ENCODE measurements at regions not wholly inside any gene's neighbourhood (a gene's known extent, or its start where the extent isn't known, plus 50 kb on each side); places are given as distances from the start of the nearest gene placed in this dataset.

DNA sequence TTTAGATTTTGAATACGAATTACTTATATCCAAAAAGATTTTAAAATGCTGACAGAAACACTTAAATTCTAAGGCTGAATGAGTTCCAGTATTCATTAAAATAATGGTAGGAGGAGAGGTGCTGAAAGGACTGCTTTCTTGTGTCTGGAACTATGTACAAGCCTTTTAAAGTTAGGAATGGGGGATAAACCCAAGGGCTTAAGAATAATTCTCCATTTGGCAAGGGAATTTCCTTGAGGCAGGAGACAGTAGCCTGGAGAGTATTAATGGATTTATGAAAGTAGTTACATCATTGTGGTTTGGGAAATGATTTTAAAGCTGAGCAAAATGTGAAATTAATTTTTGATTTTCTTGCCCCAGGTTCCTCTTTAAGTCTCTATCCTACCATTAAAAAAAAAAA lies 266.5 kb upstream of the KCNIP4 start:
- TF ChIP-seq CTCF (IDR thresholded peaks at IDR 0.05; ENCODE audit: borderline replicate concordance, extremely low read depth, low read length, poor library complexity, severe bottlenecking) = no peak
- TF ChIP-seq EZH2 (IDR thresholded peaks at IDR 0.05; ENCODE audit: borderline replicate concordance, low read depth, low read length, severe bottlenecking) = no peak
